Caki2 (cell line): ENCODE measurements at regions not wholly inside any gene's neighbourhood (a gene's known extent, or its start where the extent isn't known, plus 50 kb on each side); places are given as distances from the start of the nearest gene placed in this dataset.

Experiments used
- DNase-seq: peaks from one replicate; pipeline ENCODE4 v3.0.0-alpha.2; 2015; ENCODE audit warnings: low read depth
- in situ Hi-C: cut with HindIII; loops from 2 replicates; pipeline ENCODE4 v1.10.0; 2016; ENCODE audit warnings: low sequenced_read_pairs, low pct_unique_long_range_greater_than_20kb, mixed read lengths

GRCh38 chr14:104433401-104434213, 146.0 kb upstream of the C14orf180 start:
- DNase-seq: no peak
- in situ Hi-C loops: no loop called here

- no peak for DNase-seq
- in situ Hi-C loops: no loop called here
These were observed 145.1 kb upstream of the C14orf180 start for GRCh38 chr14:104434214-104435076.

DNA sequence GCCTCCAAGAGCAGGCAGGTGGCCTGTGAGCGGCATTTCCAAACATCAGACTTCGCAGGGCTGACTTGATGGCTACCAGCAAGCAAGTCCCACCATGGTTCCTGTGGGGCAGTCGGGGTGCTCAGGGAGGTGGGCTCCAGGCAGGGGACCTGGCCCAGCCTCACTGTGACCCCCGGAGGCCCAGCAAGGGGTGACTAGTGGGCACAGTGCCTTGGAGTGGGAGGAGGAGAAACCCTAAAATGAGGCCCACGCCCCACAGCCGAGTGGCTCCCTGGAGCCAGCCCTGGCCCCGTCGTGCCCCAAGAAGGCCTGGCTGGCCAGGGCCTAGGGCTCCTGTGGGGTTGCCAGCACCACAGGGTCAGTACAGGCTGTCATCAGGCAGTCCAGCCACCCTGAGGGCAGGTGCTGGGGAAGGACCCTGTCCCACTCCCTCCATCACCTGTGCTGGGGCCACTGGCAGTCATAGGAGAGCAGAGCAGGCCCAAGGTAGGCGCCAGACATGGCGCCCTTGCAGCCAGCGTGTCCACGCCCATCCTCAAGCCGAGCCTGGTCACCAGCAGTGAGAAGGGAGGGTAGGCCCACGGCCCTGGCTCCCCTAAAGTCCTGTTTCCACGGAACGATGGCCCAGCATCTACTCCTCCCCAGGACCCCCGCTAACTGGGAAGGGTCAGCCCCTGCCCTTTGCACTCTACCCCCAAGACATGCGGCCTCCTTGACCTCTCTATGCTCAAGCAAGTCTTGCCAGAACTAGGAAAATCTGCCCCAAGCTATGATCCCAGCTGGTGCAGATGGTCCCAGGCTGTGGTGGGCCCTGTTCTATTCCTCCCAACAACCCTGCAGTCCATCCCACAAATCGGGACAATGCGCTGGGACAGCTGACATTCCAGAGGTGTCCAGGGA, 144.2 kb upstream of the C14orf180 start:
- DNase-seq: no peak
- in situ Hi-C loops: no loop called here

GRCh38 chr14:104436047-104436591, 143.4 kb upstream of the C14orf180 start:
- no peak for DNase-seq
- in situ Hi-C loops: no loop called here

- in situ Hi-C loops: no loop called here
- DNase-seq: no peak
These were observed 142.5 kb upstream of the C14orf180 start for GRCh38 chr14:104436741-104437701.

- DNase-seq: no peak
- in situ Hi-C loops: no loop called here
These were observed 141.9 kb upstream of the C14orf180 start for GRCh38 chr14:104437703-104438102.

DNA sequence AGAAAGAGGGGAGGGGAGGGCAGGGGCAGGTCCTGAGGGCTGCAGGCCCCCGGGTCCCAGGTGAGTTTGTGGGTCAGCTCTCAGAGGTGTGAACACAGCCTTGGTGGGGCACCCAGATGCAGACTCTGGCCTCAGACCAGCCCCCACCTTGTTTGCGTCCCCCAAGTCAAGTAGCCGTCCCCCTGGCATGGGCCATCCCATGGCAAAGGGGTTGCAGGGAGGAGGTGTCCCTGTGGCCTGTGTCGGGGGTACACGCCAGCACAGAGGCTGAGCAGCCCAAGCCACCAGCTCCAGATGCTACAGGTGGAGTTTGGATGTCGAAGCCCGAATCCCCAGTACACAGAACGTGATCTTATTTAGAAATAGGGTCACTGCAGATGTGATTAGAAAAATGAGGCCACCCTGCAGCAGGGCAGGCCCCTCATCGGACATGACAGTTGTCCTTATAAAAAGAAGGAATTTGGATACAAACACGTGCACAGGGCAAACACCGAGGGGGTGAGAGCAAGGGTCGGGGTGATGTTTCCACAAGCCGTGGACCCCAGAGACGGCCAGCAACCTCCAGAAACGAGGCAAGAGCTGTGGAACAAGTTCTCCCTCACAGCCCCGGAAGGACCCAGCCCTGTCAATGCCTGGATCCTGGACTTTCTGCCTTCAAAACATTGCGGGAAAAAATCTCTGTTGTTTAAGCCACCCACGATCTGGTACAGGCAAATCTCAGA, 141.2 kb upstream of the C14orf180 start:
- no peak for DNase-seq
- in situ Hi-C loops: no loop called here

GRCh38 chr14:104439625-104440024, 139.9 kb upstream of the C14orf180 start:
- no peak for DNase-seq
- in situ Hi-C loops: no loop called here

- in situ Hi-C loops: no loop called here
- DNase-seq: no peak
These were observed 139.1 kb upstream of the C14orf180 start for GRCh38 chr14:104440297-104440956.

GRCh38 chr14:104441275-104442106, 138.1 kb upstream of the C14orf180 start:
- in situ Hi-C loops: no loop called here
- DNase-seq: no peak

- no peak for DNase-seq
- in situ Hi-C loops: no loop called here
These were observed 137.4 kb upstream of the C14orf180 start for GRCh38 chr14:104442107-104442551.

DNA sequence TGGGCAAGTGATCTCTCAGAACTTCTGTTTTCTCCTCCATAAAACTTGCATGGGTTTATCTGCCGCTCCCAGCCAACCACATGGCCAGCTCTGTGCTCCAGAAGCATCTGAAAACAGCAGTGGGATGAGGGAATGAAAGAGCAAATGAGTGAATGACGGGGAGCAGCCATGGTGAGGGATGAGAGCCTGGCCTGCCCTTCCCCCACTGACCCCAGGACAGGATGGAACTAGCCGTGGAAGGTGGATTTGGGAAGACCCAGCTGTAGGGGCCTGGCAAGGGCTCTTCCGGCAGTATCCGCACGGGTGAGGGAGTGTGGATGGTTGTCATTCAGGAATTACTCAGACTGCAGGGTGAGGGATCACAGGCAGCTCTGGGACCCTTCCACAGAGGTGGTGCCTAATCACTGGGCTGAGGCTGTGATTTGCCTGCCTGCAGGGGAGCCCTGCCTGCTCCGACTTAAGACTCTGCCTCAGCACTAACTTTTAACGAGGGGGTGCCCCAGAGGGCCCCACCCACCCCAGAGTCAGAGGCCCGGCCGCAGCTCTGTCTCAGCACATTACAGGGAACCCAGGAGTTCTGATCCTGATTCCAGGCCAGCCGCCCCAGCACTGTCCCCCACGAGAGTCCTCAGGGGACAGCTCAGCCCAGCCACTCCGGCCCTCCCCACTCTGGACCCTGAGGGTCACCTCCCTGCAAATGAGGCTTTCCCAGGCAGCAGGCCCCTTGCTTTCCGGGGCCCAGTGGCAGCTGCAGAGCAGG, 136.8 kb upstream of the C14orf180 start:
- in situ Hi-C loops: no loop called here
- no peak for DNase-seq

DNA sequence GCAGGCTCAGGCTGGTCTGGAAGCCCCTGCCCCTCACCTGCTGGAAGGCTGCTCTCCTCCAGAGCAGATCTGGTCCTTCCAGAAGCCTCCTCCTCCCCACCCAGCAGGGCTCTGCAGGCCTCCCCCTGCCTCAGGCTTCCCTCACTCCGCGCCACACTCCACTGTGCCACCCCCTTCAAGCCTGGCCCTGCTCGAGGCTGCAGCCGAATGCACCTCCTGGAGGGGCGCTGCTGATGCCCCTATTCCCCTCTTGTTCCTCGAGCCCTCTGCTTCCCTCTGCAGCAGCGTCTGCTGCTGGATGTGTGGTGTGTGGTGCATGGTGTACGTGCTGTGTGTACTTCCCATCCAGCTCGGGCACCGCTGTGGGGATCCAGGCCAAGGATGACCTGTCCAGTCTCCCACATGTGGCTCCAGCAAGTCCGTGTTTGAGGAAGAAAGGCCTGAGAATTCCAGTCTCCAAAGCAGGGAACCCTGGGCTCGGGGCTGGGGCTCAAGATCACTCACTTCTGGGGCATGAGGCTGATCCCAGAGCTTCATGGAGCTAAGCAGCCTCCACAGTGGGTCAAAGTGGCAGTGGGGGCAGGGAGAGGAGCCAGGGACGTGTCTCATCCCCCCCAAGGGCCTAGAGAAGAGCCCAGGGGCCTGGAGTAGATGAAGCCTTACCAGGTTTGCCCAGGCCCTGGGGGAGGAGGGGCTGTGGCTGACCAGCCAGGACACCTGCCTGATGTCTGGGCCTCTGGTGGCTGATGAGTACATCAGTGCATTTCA, 136.0 kb upstream of the C14orf180 start:
- DNase-seq: no peak
- in situ Hi-C loops: no loop called here
